Peyer's patch (tissue), 4 donors: ENCODE measurements at regions not wholly inside any gene's neighbourhood (a gene's known extent, or its start where the extent isn't known, plus 50 kb on each side); places are given as distances from the start of the nearest gene placed in this dataset.

Source experiments
- POLR2A ChIP-seq, 2 donors: fragments of 450-650 bp; IDR thresholded peaks; one replicate each; pipeline ENCODE4 v1.5.1; 2017; ENCODE audit warnings: antibody characterized with exemption in 2 of 2, mild to moderate bottlenecking in 2 of 2, moderate library complexity in 2 of 2
- TF ChIP-seq, protein P1 (sequence below), 6 experiments: fragments of 450-650 bp in 4 of 6; fragments of 200-600 bp in 2 of 6; sonication (generic) in 1 of 6; IDR thresholded peaks; one replicate each; pipeline ENCODE4 v1.5.1; 2017 to 2019; ENCODE audit warnings: antibody characterized with exemption in 6 of 6, mild to moderate bottlenecking in 3 of 6, moderate library complexity in 1 of 6

DNA sequence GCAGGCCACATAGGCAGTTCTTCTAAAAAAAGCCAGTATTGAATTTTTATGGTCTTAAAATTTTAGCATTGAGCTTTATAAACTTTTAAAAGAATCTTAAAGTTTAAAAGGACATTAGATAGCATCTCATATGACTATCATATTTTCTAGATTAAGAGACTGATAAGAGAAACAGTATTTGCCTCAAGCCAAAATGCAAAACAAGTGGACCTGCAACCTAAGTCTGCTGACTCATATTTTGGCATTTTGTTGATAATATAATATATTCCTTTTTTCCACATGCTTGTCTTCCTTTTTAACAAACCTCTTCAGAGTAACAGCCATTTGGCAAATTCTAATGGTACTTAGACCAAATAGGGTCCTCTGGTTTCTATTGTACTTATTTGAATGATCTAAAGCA is 328.5 kb upstream of the GALNTL6 start:
- TF ChIP-seq, protein P1, sequence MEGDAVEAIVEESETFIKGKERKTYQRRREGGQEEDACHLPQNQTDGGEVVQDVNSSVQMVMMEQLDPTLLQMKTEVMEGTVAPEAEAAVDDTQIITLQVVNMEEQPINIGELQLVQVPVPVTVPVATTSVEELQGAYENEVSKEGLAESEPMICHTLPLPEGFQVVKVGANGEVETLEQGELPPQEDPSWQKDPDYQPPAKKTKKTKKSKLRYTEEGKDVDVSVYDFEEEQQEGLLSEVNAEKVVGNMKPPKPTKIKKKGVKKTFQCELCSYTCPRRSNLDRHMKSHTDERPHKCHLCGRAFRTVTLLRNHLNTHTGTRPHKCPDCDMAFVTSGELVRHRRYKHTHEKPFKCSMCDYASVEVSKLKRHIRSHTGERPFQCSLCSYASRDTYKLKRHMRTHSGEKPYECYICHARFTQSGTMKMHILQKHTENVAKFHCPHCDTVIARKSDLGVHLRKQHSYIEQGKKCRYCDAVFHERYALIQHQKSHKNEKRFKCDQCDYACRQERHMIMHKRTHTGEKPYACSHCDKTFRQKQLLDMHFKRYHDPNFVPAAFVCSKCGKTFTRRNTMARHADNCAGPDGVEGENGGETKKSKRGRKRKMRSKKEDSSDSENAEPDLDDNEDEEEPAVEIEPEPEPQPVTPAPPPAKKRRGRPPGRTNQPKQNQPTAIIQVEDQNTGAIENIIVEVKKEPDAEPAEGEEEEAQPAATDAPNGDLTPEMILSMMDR (IDR thresholded peaks at IDR 0.05), result no peak
- TF ChIP-seq POLR2A (IDR thresholded peaks at IDR 0.05), result no peak
